ENCODE measurements at regions not wholly inside any gene's neighbourhood (a gene's known extent, or its start where the extent isn't known, plus 50 kb on each side); places are given as distances from the start of the nearest gene placed in this dataset.

DNA sequence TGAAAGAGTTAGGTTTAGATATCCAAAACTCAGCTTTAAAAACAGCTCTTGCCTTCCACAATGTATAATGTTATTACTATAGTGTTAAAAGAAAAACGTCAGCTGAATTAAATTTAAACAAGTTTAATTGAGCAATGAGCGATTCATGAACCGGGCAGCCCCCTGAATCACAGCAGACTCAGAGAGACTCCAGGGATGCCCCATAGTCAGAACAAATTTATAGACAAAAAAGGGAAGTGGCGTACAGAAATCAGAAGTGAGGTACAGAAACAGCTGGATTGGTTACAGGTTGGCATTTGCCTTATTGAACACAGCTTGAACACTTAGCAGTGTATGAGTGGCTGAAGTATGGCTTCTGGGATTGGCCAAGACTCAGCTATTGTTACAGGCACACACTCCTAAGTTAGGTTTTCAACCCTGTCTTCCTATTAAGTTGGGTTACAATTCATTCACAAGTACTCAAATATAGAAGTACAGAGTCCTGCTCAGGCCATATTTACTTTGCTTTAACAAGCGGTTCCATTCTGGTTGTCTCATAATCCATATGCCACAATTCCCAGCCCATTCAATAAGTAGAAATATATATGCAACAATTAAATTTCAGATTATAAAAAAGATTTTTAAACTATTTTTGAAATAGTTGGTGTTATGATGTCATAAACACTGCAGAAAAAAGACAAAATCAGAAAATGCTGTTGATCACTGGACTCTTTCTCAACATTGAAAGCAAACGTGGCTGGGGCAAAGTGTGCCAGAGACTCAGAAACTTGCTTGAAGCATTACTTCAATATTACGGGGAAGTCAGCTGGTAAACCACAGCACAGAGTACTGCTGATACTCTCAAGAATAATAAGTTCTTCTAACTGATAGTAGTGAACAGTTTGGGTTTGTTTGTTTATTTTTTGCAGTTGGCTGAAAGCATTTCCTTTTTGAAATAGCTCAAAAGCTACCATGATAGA is 459.7 kb downstream of the RAB28 start:
- DNase-seq: no peak

DNA sequence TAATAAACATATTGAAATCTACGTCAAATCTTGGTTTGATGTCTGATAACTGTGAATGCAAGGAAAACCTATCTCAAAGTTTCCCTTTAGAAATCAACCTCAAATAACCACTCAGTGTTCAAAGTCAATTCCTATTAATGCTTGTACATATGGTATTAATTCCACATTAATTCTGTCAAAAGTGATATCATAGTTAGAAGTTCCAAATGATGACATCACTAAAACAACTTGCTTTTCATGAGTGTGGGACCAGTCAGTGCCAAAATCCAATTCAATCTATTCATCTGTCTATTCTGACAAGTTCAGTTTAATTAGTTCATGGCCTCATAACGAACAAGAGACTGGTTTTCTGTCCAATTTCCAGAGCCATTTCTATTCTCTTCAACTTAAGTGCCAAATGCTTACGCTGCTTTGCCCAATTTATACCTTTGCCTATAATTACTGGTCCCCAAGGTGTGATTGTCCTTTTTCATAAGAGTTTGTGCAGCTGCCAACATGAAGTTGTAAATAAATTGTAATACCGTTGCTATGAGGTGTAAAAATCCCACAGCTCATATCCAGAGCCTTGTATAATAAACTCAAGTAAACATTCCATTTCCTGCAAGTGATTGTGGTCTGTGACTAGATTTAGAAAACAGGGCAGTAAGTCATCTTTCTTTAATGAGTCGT is 476.2 kb downstream of the RAB28 start:
- DNase-seq: no peak

GRCh38 chr4:12993923-12994322 is 490.2 kb downstream of the RAB28 start:
- DNase-seq: no peak

GRCh38 chr4:12987284-12987683 is 496.9 kb downstream of the RAB28 start:
- no peak for DNase-seq

GRCh38 chr4:12979797-12980196 is 504.3 kb downstream of the RAB28 start:
- no peak for DNase-seq

GRCh38 chr4:12978310-12978709 is 505.8 kb downstream of the RAB28 start:
- no peak for DNase-seq

DNA sequence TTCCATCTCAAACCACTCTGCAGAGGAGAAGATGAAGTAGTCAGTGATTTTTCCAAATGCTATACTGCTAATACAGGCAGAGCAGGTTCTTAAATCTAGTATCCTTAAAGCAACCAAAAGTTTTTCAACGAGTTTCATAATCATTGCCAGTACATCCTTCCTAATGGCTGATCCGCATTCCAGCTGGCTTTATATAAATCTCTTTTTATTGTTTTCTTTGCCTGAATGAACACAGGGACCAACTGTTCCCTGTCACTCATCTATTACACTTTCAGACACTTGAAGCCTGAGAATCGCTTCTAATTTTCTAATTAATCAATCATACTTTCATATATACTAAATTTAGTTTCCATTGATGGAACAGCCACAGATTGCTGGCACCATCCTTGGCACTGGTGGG is 508.6 kb downstream of the RAB28 start:
- DNase-seq: no peak

- no peak for DNase-seq
These were observed 510.6 kb downstream of the RAB28 start for GRCh38 chr4:12973522-12973921.

- DNase-seq: no peak
These were observed 515.8 kb downstream of the RAB28 start for GRCh38 chr4:12968345-12968744.

DNA sequence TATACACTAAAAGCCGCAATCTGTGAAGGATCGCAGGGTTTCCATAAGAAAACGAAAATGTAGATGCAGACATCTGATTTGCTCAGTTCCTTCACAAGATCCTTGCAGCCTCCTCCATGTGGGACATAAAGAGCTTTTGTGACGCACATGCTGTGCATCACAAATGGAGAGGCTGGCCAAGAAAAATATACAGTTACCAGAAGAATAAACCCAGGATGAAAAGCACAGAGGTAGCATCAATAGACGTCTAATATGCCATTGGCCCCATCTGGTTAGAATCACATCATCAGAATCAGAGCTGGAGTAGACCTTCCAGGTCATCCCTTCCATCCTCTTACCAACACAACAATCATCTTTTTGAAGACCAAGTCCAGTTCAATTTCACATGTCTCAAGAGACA is 517.4 kb downstream of the RAB28 start:
- no peak for DNase-seq

- DNase-seq: no peak
These were observed 518.8 kb downstream of the RAB28 start for GRCh38 chr4:12965334-12965733.

GRCh38 chr4:12963912-12964311 is 520.2 kb downstream of the RAB28 start:
- no peak for DNase-seq

- no peak for DNase-seq
These were observed 520.8 kb downstream of the RAB28 start for GRCh38 chr4:12963291-12963690.

- no peak for DNase-seq
These were observed 522.4 kb downstream of the RAB28 start for GRCh38 chr4:12961713-12962112.

DNA sequence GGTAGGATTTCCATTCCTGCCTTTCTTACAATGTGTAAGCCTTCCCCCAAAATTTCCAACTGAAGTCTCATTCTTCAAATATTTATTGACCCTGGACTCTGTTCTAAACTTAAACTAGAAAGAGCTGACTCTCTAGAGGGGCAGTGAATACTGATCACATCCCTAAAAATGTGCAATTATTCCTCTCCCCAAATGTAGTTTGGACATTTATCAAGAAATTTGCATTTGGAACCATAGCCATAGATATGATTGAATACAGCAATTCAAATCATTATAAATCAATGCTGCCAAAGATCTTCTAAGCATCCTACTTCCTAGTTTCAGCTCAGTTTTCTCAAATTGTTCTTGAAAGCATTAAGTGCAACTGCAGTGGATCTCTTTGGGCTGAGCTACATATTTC is 525.7 kb downstream of the RAB28 start:
- no peak for DNase-seq

- no peak for DNase-seq
These were observed 527.0 kb downstream of the RAB28 start for GRCh38 chr4:12957108-12957507.

DNA sequence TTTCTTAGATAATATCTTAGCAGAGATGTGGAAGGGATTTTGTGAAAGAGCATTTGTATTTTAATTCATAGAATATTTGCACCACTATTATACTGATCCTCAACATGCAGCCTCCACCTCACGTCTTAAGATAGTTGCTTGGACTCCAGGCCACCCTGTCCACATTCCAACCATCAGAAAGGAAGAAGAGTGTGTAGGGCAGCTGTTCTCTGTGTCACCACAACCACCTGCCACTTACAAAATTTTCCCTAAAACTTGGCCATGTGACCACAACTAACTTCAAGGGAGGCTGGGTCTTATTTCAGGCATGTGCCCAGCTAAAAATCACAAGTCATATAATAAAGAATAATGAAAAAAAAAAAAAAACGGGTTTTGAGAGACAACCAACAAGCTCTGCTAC is 528.1 kb downstream of the RAB28 start:
- DNase-seq: no peak

- no peak for DNase-seq
These were observed 534.2 kb downstream of the RAB28 start for GRCh38 chr4:12949719-12950490.

GRCh38 chr4:12943069-12943468 is 541.1 kb downstream of the RAB28 start:
- no peak for DNase-seq

- DNase-seq: no peak
These were observed 550.3 kb downstream of the RAB28 start for GRCh38 chr4:12933760-12934221.

DNA sequence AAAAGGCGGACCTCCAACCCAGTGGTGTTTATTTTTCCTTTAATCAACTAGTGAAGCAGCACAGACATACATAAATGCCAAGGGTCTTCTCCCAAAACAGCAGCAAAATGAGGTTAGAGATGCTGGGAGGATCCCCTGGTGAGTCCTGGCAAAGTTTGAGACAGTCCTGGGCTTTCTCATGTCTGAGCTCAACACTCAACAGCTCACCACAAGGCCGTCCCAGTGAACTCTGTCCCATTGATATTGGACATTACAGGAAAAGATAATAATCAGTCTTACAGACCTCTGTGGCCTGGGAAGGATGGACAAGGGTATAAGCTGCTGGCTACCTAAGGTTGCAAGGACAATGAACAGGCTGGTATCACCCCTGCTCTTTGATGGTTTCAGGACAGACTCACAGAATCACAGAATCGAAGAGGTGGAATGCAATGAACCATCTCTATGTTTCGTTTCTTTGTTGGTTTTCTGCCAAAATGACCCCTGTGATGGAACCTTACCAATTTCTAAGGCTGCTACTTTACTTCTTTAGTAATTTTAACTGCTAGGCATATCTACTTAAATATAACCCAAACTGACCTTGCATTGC is 551.8 kb downstream of the RAB28 start:
- DNase-seq: no peak

DNA sequence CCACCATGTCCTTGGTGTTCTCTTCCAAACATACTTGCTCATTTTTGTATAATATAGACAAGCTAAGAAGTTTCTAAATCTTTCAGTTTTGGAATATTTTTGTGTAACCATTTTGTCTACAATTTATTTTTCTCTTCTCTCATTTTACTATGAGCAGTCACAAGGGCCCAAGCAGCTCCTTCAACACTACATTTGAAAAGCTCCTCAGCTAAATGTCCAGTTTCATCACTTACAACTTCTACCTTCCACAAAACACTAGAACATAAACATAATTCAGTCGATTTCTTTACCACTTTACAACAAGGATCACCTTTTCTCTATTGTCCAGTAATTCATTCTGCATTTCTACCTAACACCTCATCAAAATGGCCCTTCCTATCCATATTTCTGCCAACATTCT is 554.4 kb downstream of the RAB28 start:
- DNase-seq: no peak

- DNase-seq: no peak
These were observed 555.4 kb downstream of the RAB28 start for GRCh38 chr4:12928751-12929150.
